K562 (cell line): ENCODE measurements at regions not wholly inside any gene's neighbourhood (a gene's known extent, or its start where the extent isn't known, plus 50 kb on each side); places are given as distances from the start of the nearest gene placed in this dataset.

ENCODE experiments used
- BHLHE40 ChIP-seq: IDR thresholded peaks from 2 replicates; pipeline ENCODE4 v1.6.1; 2011; ENCODE audit warnings: low read length, improper control_type of control experiment
- MYC ChIP-seq, 2 experiments: fragments of 250-450 bp in 1 of 2; sonication (Bioruptor Pico) in 1 of 2; IDR thresholded peaks; 2 replicates each; pipeline versions ENCODE4 v1.5.1 to v1.6.1; 2012 to 2021; ENCODE audit warnings: low read depth in 2 of 2, borderline replicate concordance in 1 of 2, improper control_type of control experiment in 1 of 2, low read length in 1 of 2, mild to moderate bottlenecking in 1 of 2, moderate library complexity in 1 of 2
- POLR2AphosphoS5 ChIP-seq: IDR thresholded peaks from 2 replicates; pipeline ENCODE4 v1.6.1; 2011; ENCODE audit warnings: mild to moderate bottlenecking, low read depth, low read length, moderate library complexity; ENCODE audit not compliant: control insufficient read depth, insufficient read depth
- YY1 ChIP-seq, 3 experiments: IDR thresholded peaks; 2 replicates each; pipeline ENCODE4 v1.6.1; 2011; ENCODE audit warnings: low read length in 2 of 3, mild to moderate bottlenecking in 2 of 3, moderate library complexity in 2 of 3, borderline replicate concordance in 1 of 3, control low read depth in 1 of 3, low read depth in 1 of 3; ENCODE audit not compliant: insufficient read depth in 3 of 3, insufficient replicate concordance in 2 of 3, control insufficient read depth in 1 of 3, insufficient read length in 1 of 3; ENCODE audit errors: extremely low read depth in 1 of 3
- ZFP36 ChIP-seq: fragments of 150-350 bp; IDR thresholded peaks from 2 replicates; pipeline ENCODE4 v1.6.1; 2018; ENCODE audit warnings: low read length, low read depth; ENCODE audit not compliant: partially characterized antibody
- TF ChIP-seq, protein P1 (sequence below): fragments of 450-650 bp; IDR thresholded peaks from 2 replicates; pipeline ENCODE4 v1.6.1; 2014; ENCODE audit warnings: low read depth, mild to moderate bottlenecking, moderate library complexity, borderline replicate concordance

GRCh38 chrX:137425986-137426385 lies 139.9 kb upstream of the ZIC3 start:
- no peak for TF ChIP-seq YY1 (IDR thresholded peaks at IDR 0.05; ENCODE audit: borderline replicate concordance in 1 of 3, control insufficient read depth in 1 of 3, extremely low read depth in 1 of 3, insufficient read depth in 3 of 3, insufficient read length in 1 of 3, insufficient replicate concordance in 2 of 3, low read depth in 1 of 3, low read length in 2 of 3)
- TF ChIP-seq, protein P1, sequence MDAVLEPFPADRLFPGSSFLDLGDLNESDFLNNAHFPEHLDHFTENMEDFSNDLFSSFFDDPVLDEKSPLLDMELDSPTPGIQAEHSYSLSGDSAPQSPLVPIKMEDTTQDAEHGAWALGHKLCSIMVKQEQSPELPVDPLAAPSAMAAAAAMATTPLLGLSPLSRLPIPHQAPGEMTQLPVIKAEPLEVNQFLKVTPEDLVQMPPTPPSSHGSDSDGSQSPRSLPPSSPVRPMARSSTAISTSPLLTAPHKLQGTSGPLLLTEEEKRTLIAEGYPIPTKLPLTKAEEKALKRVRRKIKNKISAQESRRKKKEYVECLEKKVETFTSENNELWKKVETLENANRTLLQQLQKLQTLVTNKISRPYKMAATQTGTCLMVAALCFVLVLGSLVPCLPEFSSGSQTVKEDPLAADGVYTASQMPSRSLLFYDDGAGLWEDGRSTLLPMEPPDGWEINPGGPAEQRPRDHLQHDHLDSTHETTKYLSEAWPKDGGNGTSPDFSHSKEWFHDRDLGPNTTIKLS, result no peak
- no peak for TF ChIP-seq BHLHE40
- no peak for TF ChIP-seq POLR2AphosphoS5
- TF ChIP-seq ZFP36, result no peak
- TF ChIP-seq MYC (IDR thresholded peaks at IDR 0.05; ENCODE audit: low read depth, low read length), result no peak
- TF ChIP-seq MYC (CRISPR knock-in tag; IDR thresholded peaks at IDR 0.05; ENCODE audit: borderline replicate concordance, low read depth), result no peak
